Cerebellar nuclear complex (tissue), 1 donor: ENCODE measurements at regions not wholly inside any gene's neighbourhood (a gene's known extent, or its start where the extent isn't known, plus 50 kb on each side); places are given as distances from the start of the nearest gene placed in this dataset.

Source experiments
- DNase-seq, 2 experiments: peaks; one replicate each; lab custom pipeline; 2025; lab: John Stamatoyannopoulos, UW

GRCh38 chr13:72342364-72342763 lies 385.1 kb downstream of the MZT1 start:
- no peak for DNase-seq

GRCh38 chr13:72341904-72342303 lies 385.5 kb downstream of the MZT1 start:
- DNase-seq = no peak

GRCh38 chr13:72317346-72318109 lies 409.9 kb downstream of the MZT1 start:
- no peak for DNase-seq

- no peak for DNase-seq
Measured at GRCh38 chr13:72316716-72317115, 410.7 kb downstream of the MZT1 start.

- no peak for DNase-seq
Measured at GRCh38 chr13:72315312-72315711, 412.1 kb downstream of the MZT1 start.

GRCh38 chr13:72314210-72314609 lies 413.2 kb downstream of the MZT1 start:
- DNase-seq = no peak

GRCh38 chr13:72313546-72313945 lies 413.9 kb downstream of the MZT1 start:
- no peak for DNase-seq

GRCh38 chr13:72303941-72304746 lies 423.3 kb downstream of the MZT1 start:
- no peak for DNase-seq

GRCh38 chr13:72296246-72296645 lies 429.2 kb upstream of the DACH1 start:
- no peak for DNase-seq

GRCh38 chr13:72295153-72295552 lies 428.1 kb upstream of the DACH1 start:
- no peak for DNase-seq

- DNase-seq = no peak
Measured at GRCh38 chr13:72293206-72293605, 426.2 kb upstream of the DACH1 start.

- no peak for DNase-seq
Measured at GRCh38 chr13:72290962-72291681, 424.1 kb upstream of the DACH1 start.

GRCh38 chr13:72286421-72286820 lies 419.4 kb upstream of the DACH1 start:
- DNase-seq = no peak

GRCh38 chr13:72284791-72285190 lies 417.8 kb upstream of the DACH1 start:
- DNase-seq = no peak

GRCh38 chr13:72261732-72262131 lies 394.7 kb upstream of the DACH1 start:
- no peak for DNase-seq

GRCh38 chr13:72259528-72259927 lies 392.5 kb upstream of the DACH1 start:
- no peak for DNase-seq

GRCh38 chr13:72258340-72258981 lies 391.5 kb upstream of the DACH1 start:
- DNase-seq = no peak

GRCh38 chr13:72255908-72256307 lies 388.9 kb upstream of the DACH1 start:
- DNase-seq = no peak

- no peak for DNase-seq
Measured at GRCh38 chr13:72253754-72254153, 386.8 kb upstream of the DACH1 start.

GRCh38 chr13:72246396-72246795 lies 379.4 kb upstream of the DACH1 start:
- no peak for DNase-seq

- no peak for DNase-seq
Measured at GRCh38 chr13:72244788-72245187, 377.8 kb upstream of the DACH1 start.

GRCh38 chr13:72230131-72230530 lies 363.1 kb upstream of the DACH1 start:
- DNase-seq = no peak
